Fibroblast of lung (primary cell): ENCODE measurements at regions not wholly inside any gene's neighbourhood (a gene's known extent, or its start where the extent isn't known, plus 50 kb on each side); places are given as distances from the start of the nearest gene placed in this dataset.

Source experiments
- DNase-seq, 2 donors: peaks; one replicate each; pipeline versions ENCODE4 v3.0.0 to v3.0.0-alpha.2; 2010; ENCODE audit warnings: low read depth in 2 of 2
- H2AFZ ChIP-seq: 2 replicates; pipeline ENCODE4 v1.5.1; 2012; ENCODE audit warnings: low read length, control low read depth, inconsistent platforms
- H3K27ac ChIP-seq: 2 replicates; pipeline ENCODE4 v1.5.1; 2011; ENCODE audit warnings: low read length, control low read depth; ENCODE audit not compliant: insufficient read depth
- H3K27me3 ChIP-seq: 2 replicates; pipeline ENCODE4 v1.5.1; 2011; ENCODE audit warnings: mild to moderate bottlenecking, low read length; ENCODE audit not compliant: control insufficient read depth, insufficient read depth
- H3K36me3 ChIP-seq: 2 replicates; pipeline ENCODE4 v1.5.1; 2011; ENCODE audit warnings: low read length; ENCODE audit not compliant: control insufficient read depth, insufficient read depth
- H3K4me1 ChIP-seq: 2 replicates; pipeline ENCODE4 v1.5.1; 2011; ENCODE audit warnings: low read length; ENCODE audit not compliant: control insufficient read depth, insufficient read depth; ENCODE audit errors: extremely low read depth
- H3K4me2 ChIP-seq: 2 replicates; pipeline ENCODE4 v1.5.1; 2011; ENCODE audit warnings: low read length, control low read depth; ENCODE audit not compliant: insufficient read depth; ENCODE audit errors: extremely low read depth
- H3K4me3 ChIP-seq, 4 experiments: fragments of 200-600 bp in 1 of 4; sonication (generic) in 1 of 4; replicated peaks in 1 of 4; 2 replicates each; pipeline ENCODE4 v1.5.1; 2011 to 2016; ENCODE audit warnings: low read length in 4 of 4, low read depth in 3 of 4, mild to moderate bottlenecking in 3 of 4, control low read depth in 2 of 4, inconsistent platforms in 1 of 4, mixed read lengths in 1 of 4; ENCODE audit not compliant: insufficient read depth in 1 of 4; ENCODE audit errors: control extremely low read depth in 1 of 4
- H3K79me2 ChIP-seq: 2 replicates; pipeline ENCODE4 v1.5.1; 2012; ENCODE audit warnings: mild to moderate bottlenecking, low read length, inconsistent platforms; ENCODE audit not compliant: control insufficient read depth, insufficient read depth
- H3K9ac ChIP-seq: 2 replicates; pipeline ENCODE4 v1.5.1; 2011; ENCODE audit warnings: mild to moderate bottlenecking, low read length, control low read depth; ENCODE audit not compliant: insufficient read depth
- H3K9me3 ChIP-seq: 2 replicates; pipeline ENCODE4 v1.5.1; 2012; ENCODE audit warnings: low read depth, low read length; ENCODE audit not compliant: control insufficient read depth, insufficient read depth
- H4K20me1 ChIP-seq: 2 replicates; pipeline ENCODE4 v1.5.1; 2011; ENCODE audit warnings: low read length; ENCODE audit not compliant: control insufficient read depth, insufficient read depth; ENCODE audit errors: extremely low read depth
- EZH2 ChIP-seq: IDR thresholded peaks from 2 replicates; pipeline ENCODE4 v1.5.1; 2012; ENCODE audit warnings: low read length, control low read depth, mild to moderate bottlenecking; ENCODE audit errors: missing control alignments
- TF ChIP-seq, protein P1 (sequence below), 2 donors: IDR thresholded peaks in 1 of 2; conservative IDR thresholded peaks in 1 of 2; 1 replicate in 1 of 2; 2 replicates in 1 of 2; pipeline ENCODE4 v1.5.1; 2011 to 2012; ENCODE audit warnings: low read length in 2 of 2, control low read depth in 1 of 2, inconsistent platforms in 1 of 2, low read depth in 1 of 2, mild to moderate bottlenecking in 1 of 2

DNA sequence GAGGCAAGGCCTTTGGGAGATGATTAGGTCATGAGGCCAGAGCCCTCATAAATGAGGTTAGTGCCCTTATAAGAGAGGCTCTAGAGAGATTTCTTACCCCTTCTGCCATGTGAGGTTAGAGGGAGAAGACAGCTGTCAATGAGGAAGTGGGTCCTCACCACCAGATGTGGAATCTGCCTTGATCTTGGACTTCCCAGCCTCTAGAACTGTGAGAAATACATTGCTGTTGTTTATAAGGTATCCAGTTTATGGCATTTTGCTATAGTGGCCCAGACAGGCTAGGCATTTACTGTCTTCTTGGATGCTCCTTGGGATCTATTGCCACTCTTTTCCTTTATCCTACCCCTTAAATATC is 57.1 kb upstream of the CITED2 start:
- no peak overlapping the region for H3K4me3 ChIP-seq
- no peaks in the 10 kb centered on the region for H4K20me1 ChIP-seq
- H3K9me3 ChIP-seq = no peaks in the 10 kb centered on the region
- H3K9ac ChIP-seq = no peak overlapping the region
- DNase-seq = no peak
- TF ChIP-seq, protein P1, sequence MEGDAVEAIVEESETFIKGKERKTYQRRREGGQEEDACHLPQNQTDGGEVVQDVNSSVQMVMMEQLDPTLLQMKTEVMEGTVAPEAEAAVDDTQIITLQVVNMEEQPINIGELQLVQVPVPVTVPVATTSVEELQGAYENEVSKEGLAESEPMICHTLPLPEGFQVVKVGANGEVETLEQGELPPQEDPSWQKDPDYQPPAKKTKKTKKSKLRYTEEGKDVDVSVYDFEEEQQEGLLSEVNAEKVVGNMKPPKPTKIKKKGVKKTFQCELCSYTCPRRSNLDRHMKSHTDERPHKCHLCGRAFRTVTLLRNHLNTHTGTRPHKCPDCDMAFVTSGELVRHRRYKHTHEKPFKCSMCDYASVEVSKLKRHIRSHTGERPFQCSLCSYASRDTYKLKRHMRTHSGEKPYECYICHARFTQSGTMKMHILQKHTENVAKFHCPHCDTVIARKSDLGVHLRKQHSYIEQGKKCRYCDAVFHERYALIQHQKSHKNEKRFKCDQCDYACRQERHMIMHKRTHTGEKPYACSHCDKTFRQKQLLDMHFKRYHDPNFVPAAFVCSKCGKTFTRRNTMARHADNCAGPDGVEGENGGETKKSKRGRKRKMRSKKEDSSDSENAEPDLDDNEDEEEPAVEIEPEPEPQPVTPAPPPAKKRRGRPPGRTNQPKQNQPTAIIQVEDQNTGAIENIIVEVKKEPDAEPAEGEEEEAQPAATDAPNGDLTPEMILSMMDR (conservative IDR thresholded peaks at IDR 0.05 in 1 of 2, IDR thresholded peaks at IDR 0.05 in 1 of 2; ENCODE audit: low read depth in 1 of 2, low read length in 2 of 2) = no peak
- no peak for TF ChIP-seq EZH2
- no peaks in the 10 kb centered on the region for H3K36me3 ChIP-seq
- no peak overlapping the region for H2AFZ ChIP-seq
- H3K4me2 ChIP-seq = no peak overlapping the region
- H3K4me1 ChIP-seq = no peaks in the 10 kb centered on the region
- no peaks in the 10 kb centered on the region for H3K79me2 ChIP-seq
- no peaks in the 10 kb centered on the region for H3K27me3 ChIP-seq
- no peak overlapping the region for H3K27ac ChIP-seq

DNA sequence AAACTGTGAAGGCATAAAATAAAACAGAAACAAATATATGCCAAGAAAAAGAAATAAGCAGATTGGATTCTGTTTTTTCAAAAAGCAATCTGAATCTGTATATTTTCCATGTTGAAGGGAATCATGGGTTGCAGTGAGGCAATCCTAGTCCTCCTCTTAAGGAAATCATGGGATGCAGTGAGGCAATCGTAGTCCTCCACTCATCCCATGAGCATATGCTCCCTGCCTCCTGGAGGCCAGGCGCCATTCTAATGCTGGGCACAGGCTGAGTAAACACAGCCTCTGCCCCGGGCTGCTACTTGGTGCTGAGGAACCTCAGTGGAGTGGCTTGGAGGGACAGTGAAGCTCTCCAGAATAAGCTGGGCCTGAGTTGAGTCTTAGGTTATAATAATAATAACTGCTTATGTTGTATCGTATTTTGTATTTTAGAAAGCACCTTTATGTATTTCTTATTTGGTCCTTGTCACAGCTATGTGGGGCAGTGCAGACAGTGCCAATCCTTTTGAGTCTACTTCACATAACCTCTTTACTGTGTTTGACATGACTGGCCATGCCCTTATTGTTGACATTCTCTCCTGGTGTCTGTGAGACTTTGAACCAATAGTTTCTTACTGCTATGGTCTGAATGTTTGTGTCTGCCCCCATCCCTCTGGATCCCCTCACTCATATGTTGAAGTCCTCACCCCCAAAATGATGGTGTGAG is 56.6 kb upstream of the CITED2 start:
- Histone ChIP-seq H4K20me1 (no peaks in the 10 kb centered on the region), H3K4me3 (no peak overlapping the region), H3K27ac (no peak overlapping the region), H3K4me1 (no peaks in the 10 kb centered on the region), H2AFZ (no peak overlapping the region), H3K79me2 (no peaks in the 10 kb centered on the region), H3K4me2 (no peak overlapping the region), H3K9ac (no peak overlapping the region), H3K36me3 (no peaks in the 10 kb centered on the region), H3K9me3 (no peaks in the 10 kb centered on the region), H3K27me3 (no peaks in the 10 kb centered on the region)
- DNase-seq = peak in 1 of 2 donors; percentile 20
- no peak for TF ChIP-seq EZH2
- TF ChIP-seq, protein P1 (conservative IDR thresholded peaks at IDR 0.05 in 1 of 2, IDR thresholded peaks at IDR 0.05 in 1 of 2; ENCODE audit: low read depth in 1 of 2, low read length in 2 of 2) = no peak

DNA sequence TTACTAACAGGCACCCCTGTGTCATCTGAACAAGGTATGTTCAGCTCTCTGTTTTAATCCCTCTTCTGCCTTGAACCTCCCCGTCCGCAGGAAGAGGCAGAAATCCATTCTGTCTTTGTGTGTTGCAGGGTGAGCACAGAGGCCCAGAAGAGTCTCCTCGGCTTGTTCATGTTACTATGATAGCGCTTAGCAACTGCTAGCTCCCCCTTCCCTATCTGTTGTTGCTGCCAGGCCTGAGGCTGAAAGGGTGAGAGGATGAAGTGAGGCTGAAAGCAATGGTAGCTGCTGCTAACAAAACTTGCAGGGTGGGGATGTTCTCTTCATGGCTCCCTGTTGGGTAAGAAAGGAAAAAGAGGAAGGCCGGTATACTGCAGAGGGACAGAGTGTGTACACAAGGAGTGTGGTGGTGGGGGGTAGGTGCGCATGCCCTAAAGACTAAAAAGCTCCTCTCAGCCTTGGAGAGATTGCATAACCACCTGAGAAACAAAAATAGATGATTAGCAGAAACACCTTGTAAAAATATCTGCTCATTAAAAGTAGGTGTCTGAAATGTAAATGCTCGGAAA is 55.2 kb upstream of the CITED2 start:
- Histone ChIP-seq H3K4me1 (no peaks in the 10 kb centered on the region), H3K79me2 (no peaks in the 10 kb centered on the region), H3K27me3 (no peaks in the 10 kb centered on the region), H3K9ac (no peak overlapping the region), H3K36me3 (no peaks in the 10 kb centered on the region), H3K27ac (no peak overlapping the region), H4K20me1 (no peaks in the 10 kb centered on the region), H3K4me2 (no peak overlapping the region), H2AFZ (no peak overlapping the region), H3K4me3 (no peak overlapping the region), H3K9me3 (no peaks in the 10 kb centered on the region)
- TF ChIP-seq, protein P1 (conservative IDR thresholded peaks at IDR 0.05 in 1 of 2, IDR thresholded peaks at IDR 0.05 in 1 of 2; ENCODE audit: low read depth in 1 of 2, low read length in 2 of 2) = no peak
- no peak for TF ChIP-seq EZH2
- no peak for DNase-seq
